Mesodermal cell (in vitro differentiated cells): ENCODE measurements at regions not wholly inside any gene's neighbourhood (a gene's known extent, or its start where the extent isn't known, plus 50 kb on each side); places are given as distances from the start of the nearest gene placed in this dataset.
A peak's percentile ranks its signal among the peaks of the same experiment; 100 is the strongest.
"Not testable (repeated sequence)": the region's sequence is repeated elsewhere in the genome, so short reads cannot be mapped to it uniquely, and the experiment has no call there.

Experiments used
- H3K27ac ChIP-seq: 2 replicates; pipeline ENCODE4 v1.7.0; 2013; ENCODE audit warnings: mild to moderate bottlenecking, low read depth, low read length, moderate library complexity; ENCODE audit not compliant: severe bottlenecking
- H3K36me3 ChIP-seq: 2 replicates; pipeline ENCODE4 v1.7.1; 2013; ENCODE audit warnings: mild to moderate bottlenecking, low read length, moderate library complexity; ENCODE audit not compliant: control insufficient read depth, insufficient read depth
- H3K4me1 ChIP-seq: one replicate; pipeline ENCODE4 v1.7.1; 2013; ENCODE audit warnings: mild to moderate bottlenecking, low read length; ENCODE audit not compliant: insufficient read depth, control insufficient read depth, poor library complexity, severe bottlenecking
- H3K4me3 ChIP-seq: 2 replicates; pipeline ENCODE4 v1.7.0; 2013; ENCODE audit warnings: low read length, control low read depth, mild to moderate bottlenecking; ENCODE audit not compliant: insufficient read depth, poor library complexity, severe bottlenecking; ENCODE audit errors: extremely low read depth
- H3K9me3 ChIP-seq: 2 replicates; pipeline ENCODE4 v1.7.1; 2013; ENCODE audit warnings: mild to moderate bottlenecking, low read length, moderate library complexity; ENCODE audit not compliant: control insufficient read depth
- WGBS, 2 experiments: methylation state at CpG; one replicate each; pipeline ENCODE4 v1.1.5; 2013; ENCODE audit warnings: missing lambda C conversion rate in 2 of 2; ENCODE audit not compliant: insufficient coverage in 2 of 2; 5-methylcytosine and 5-hydroxymethylcytosine counted together

DNA sequence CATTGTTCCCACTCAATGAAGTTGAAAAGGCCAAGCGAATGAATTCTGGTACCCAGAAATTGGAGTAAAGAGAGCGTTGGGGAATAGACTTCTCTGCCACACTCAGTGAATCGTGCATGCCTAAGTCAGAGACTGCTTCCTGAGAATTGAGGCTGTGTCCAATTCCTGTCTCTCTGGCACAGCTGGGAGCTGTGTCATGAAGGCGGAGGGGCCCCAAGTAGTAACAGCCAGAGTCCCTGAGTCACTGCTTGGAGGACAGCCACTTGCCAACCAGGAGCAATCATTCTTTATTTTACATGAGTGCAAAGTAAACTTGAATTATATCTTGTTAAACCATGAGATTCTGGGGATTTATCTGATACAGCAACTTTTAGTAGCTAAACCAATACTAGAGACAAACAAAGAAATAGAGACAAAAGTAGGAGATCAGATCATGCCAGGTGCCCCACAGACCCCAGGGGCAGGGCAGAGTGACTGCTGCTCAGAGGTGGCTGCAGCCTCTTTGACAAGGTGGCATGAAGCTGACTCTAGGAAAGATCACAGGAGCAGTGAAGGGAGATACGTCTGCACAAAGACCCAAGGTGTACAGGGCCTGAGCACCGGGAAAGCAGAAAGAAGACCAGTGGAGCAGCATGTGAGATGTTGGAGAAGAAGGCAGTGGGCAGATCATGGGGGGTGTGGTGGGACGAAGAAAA is 246.0 kb downstream of the GADD45G start:
- Histone ChIP-seq H3K27ac (no peak overlapping the region), H3K4me1 (peaks cover 3% of the 10 kb centered on the region), H3K9me3 (no peaks in the 10 kb centered on the region), H3K36me3 (no peaks in the 10 kb centered on the region), H3K4me3 (no peak overlapping the region)
- 77% methylated on average over 7 of the region's 7 CpGs for WGBS, 2 experiments

- no peak overlapping the region for H3K4me3 ChIP-seq
- no peak overlapping the region for H3K27ac ChIP-seq
- H3K36me3 ChIP-seq, result no peaks in the 10 kb centered on the region
- peaks cover 2% of the 10 kb centered on the region for H3K9me3 ChIP-seq
- WGBS, 2 experiments, result 82 to 96% methylated on average over 3 to 4 of the region's 5 CpGs
- peaks cover 3% of the 10 kb centered on the region for H3K4me1 ChIP-seq
Measured at GRCh38 chr9:89853161-89853560, 248.3 kb downstream of the GADD45G start.

DNA sequence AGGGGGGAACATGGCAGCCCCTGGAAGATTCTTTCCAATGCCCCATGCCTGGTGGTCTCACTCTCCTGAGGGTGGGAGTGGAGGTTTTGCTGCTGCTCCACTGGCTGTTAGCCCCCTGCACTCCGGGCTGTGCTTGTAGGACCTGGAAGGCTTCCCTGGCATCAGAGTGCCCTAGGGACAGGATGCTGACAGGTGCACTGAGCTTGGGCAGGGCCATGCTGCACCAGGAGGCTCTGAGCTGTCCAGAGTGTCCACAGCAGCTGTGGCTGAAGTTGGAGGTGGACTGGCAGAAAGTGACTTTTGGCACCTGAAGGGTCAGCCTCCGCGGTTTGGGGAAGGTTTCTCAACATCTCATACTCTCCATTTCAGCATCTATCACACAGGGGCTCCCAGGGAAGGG is 249.1 kb downstream of the GADD45G start:
- 93% methylated on average over 3 of the region's 3 CpGs; no CpG with 5 or more reads in 1 of the 2 experiments for WGBS, 2 experiments
- peaks cover 3% of the 10 kb centered on the region for H3K4me1 ChIP-seq
- H3K36me3 ChIP-seq, result no peaks in the 10 kb centered on the region
- H3K27ac ChIP-seq, result no peak overlapping the region
- H3K4me3 ChIP-seq, result no peak overlapping the region
- H3K9me3 ChIP-seq, result peaks cover 6% of the 10 kb centered on the region

DNA sequence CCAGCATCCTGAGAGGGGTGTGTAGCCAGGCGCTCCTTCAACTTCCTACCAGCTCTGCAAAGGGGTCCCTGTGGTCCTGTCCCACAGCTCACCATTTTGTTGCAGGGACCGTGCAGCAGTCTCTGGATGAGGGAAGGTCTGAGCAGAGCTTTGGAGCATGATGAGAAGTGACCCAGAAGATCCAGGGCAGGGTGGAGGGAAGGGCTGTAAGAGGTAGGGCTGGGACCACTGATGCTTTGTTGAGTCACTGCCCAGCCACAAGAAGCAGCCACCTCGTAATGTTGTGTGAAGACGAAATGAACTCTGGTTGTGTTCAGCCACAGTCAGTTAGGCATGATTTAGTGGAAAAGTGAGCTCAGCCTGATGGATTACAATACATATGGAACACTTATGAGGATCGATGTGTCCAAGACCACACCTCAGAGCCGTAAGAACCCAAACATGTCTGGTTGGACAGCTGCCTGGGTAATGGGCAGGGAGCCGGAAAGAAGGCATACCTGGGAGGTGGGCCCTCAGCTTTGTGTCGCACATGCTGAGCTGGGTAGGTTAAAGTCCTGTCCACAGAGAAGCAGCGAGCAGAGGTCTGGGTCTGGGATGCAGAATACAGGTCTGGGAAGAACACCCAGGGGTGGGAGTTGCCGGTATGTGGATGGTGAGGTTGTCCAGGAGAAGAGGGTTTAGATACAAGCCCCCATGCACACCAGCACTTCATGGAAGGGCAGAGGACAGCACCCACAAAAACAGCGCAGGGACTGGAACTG is 250.1 kb downstream of the GADD45G start:
- H3K4me1 ChIP-seq, result peaks cover 3% of the 10 kb centered on the region
- H3K36me3 ChIP-seq, result no peaks in the 10 kb centered on the region
- H3K27ac ChIP-seq, result no peak overlapping the region
- peaks cover 6% of the 10 kb centered on the region for H3K9me3 ChIP-seq
- H3K4me3 ChIP-seq, result no peak overlapping the region
- 82 to 88% methylated on average over 5 to 7 of the region's 11 CpGs for WGBS, 2 experiments

DNA sequence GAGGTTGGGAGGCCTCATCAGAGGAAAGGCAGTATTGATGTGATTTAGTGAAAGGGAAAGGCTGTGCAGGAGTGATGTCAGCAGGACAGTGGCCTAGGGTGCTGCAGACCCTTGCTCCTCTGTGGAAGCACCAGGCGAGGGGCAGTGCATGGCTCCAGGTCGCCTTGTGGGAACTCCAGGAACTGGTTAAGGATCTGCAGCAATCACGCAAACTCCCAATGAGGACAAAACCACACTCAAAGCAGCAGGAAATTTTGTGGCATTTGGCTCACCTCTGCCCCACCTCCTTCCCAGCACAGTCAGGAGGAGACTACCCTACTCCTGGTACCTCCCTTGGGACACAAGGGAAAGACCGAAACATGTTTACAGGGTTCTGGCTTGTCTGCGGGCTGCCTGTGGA is 251.5 kb downstream of the GADD45G start:
- not testable (repeated sequence) for H3K9me3 ChIP-seq, H3K4me1 ChIP-seq, H3K36me3 ChIP-seq, H3K27ac ChIP-seq, H3K4me3 ChIP-seq
- 92 to 100% methylated on average over 3 to 4 of the region's 5 CpGs for WGBS, 2 experiments

DNA sequence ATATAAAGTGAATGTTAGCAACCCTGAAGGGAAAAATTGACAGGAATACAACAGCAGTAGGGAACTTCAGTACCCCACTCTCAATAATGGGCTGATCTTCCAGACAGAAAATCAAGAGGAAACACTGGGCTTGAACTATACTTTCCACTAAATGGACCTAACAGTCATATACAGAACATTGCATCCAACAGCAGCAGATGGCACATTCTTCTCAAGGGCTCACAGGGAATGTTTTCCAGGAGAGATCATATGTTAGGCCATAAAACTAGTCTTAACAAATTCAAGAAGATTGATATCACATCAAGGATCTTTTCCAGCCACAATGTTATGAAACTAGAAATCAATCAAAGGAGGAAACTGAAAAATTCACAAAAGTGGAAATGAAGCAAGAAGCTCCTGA is 252.1 kb downstream of the GADD45G start:
- H3K4me1 ChIP-seq, H3K9me3 ChIP-seq, H3K4me3 ChIP-seq, H3K27ac ChIP-seq, H3K36me3 ChIP-seq: not testable (repeated sequence)

- H3K4me1 ChIP-seq, H3K9me3 ChIP-seq, H3K36me3 ChIP-seq, H3K4me3 ChIP-seq, H3K27ac ChIP-seq: not testable (repeated sequence)
- WGBS, 2 experiments, result 95 to 97% methylated on average over 6 to 7 of the region's 7 CpGs
Measured at GRCh38 chr9:89859842-89860241, 255.0 kb downstream of the GADD45G start.

GRCh38 chr9:89861371-89861770 is 256.6 kb downstream of the GADD45G start:
- not testable (repeated sequence) for H3K9me3 ChIP-seq, H3K4me3 ChIP-seq, H3K36me3 ChIP-seq, H3K4me1 ChIP-seq, H3K27ac ChIP-seq
- 80 to 100% methylated on average over 1 to 2 of the region's 5 CpGs for WGBS, 2 experiments

- Histone ChIP-seq H3K4me3 (no peak overlapping the region), H3K4me1 (peaks cover 7% of the 10 kb centered on the region), H3K27ac (peak overlapping the region; percentile 62), H3K9me3 (peaks cover 6% of the 10 kb centered on the region), H3K36me3 (no peaks in the 10 kb centered on the region)
- WGBS, 2 experiments, result 58 to 81% methylated on average over 3 of the region's 4 CpGs
Measured at GRCh38 chr9:89862316-89862715, 257.5 kb downstream of the GADD45G start.

GRCh38 chr9:89863141-89863540 is 258.3 kb downstream of the GADD45G start:
- no peak overlapping the region for H3K4me3 ChIP-seq
- H3K36me3 ChIP-seq, result no peaks in the 10 kb centered on the region
- WGBS, 2 experiments, result 90% methylated on average over 2 to 5 of the region's 8 CpGs
- H3K9me3 ChIP-seq, result peaks cover 4% of the 10 kb centered on the region
- H3K27ac ChIP-seq, result no peak overlapping the region
- H3K4me1 ChIP-seq, result peaks cover 7% of the 10 kb centered on the region

- H3K9me3 ChIP-seq, result no peaks in the 10 kb centered on the region
- whole genome bisulfite sequencing, 2 experiments, result 93% methylated on average over 2 to 6 of the region's 6 CpGs
- no peak overlapping the region for H3K4me3 ChIP-seq
- no peak overlapping the region for H3K27ac ChIP-seq
- no peaks in the 10 kb centered on the region for H3K36me3 ChIP-seq
- H3K4me1 ChIP-seq, result peaks cover 7% of the 10 kb centered on the region
Measured at GRCh38 chr9:89863837-89864236, 259.0 kb downstream of the GADD45G start.
